HG03097 (cell line): ENCODE measurements at regions not wholly inside any gene's neighbourhood (a gene's known extent, or its start where the extent isn't known, plus 50 kb on each side); places are given as distances from the start of the nearest gene placed in this dataset.

Experiments used
- ATAC-seq: cut with Tn5 transposase; IDR thresholded peaks from one replicate; pipeline ENCODE4 v1.9.1; 2021; ENCODE audit not compliant: unreplicated experiment, low FRiP score

GRCh38 chr2:181185421-181185820, 205.0 kb downstream of the UBE2E3 start:
- ATAC-seq, result no peak

DNA sequence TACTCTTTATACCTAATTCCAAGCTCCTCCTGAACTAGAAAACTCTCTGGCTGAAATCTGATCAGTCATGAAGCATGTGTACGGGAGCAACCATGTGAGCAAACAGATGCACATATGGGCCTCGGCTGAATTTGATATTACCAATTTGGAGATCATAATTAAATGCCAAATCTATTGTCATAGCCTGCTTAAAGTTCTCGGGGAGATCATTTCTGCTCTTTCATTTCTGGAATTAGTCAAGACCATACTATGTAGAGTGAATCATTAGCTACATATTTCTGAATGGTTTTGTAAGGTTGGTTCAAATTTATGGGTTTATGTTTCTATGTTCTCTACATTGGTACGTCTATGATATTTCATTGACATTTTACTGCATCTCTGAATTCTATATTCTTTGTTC, 205.5 kb downstream of the UBE2E3 start:
- no peak for ATAC-seq

DNA sequence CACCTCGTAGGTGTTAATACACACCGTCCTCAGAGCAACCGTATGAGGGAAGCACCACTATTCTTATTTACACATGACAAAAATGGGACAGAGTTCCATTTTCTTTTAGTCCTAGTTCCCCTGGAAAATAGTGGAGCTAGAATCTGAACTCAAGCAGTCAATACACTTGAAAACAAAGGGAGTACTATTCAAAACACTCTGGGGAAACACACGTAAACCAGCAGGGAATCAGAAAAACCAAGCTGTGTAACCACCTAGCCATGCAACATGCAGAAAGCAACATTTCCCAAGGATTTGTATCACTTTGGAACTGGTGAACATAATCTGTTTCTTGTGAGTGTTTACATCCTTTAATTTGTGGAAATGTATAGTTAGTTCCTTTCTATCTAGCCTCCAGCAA, 208.2 kb downstream of the UBE2E3 start:
- no peak for ATAC-seq

- ATAC-seq, result no peak
Measured at GRCh38 chr2:181189951-181190350, 209.5 kb downstream of the UBE2E3 start.

- ATAC-seq, result no peak
Measured at GRCh38 chr2:181190711-181191110, 210.3 kb downstream of the UBE2E3 start.

GRCh38 chr2:181193550-181193949, 213.1 kb downstream of the UBE2E3 start:
- ATAC-seq, result no peak

DNA sequence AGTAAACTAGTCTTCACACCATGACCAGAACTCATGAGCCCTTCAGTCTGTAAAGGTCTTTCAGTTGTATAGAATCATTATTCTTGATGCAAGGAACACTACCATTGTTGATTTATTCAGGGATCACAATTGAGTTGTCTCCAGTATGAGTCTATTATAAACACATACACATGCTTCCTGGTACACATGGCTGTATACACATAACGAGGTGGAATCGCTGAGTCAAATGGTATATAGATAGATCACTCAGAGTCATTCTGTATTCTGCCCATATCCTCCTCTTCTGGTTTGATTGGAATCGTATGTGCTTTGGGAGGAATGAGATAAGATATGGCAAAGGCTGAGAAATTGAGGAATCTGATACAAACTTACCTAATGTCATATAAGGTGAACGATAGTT, 216.0 kb downstream of the UBE2E3 start:
- no peak for ATAC-seq

GRCh38 chr2:181197140-181197760, 216.8 kb downstream of the UBE2E3 start:
- ATAC-seq, result no peak

DNA sequence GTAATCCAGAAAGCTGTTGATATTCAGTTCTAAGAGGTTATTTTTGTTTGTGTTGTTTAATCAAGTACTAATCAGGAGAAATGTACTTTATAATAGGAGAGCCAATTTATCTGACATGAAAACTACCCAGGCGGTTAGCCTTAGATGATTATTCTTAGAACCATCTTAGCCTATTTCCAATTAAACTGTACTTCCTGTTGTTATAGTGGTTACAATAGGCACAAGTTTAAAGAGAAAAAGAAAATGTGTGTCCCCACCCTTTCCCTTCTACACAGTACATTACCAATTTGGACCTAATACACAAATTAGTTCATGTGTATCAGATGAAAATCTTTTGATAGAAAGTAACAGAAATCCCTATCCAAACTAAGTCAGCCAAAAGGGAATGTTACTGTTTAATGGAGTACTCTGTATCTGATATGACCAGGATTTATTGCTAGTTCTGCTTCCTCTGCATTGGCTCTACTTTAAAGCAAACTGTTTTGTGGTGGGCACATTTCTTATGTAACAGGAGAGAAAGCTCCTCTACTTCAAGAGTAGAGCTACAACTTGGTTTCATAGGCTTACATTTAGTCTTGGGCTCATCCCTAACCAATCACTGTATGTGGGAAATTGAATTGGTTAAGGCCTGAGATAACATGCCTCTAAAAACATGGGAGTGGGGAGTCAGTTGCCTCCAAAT, 217.9 kb downstream of the UBE2E3 start:
- no peak for ATAC-seq

DNA sequence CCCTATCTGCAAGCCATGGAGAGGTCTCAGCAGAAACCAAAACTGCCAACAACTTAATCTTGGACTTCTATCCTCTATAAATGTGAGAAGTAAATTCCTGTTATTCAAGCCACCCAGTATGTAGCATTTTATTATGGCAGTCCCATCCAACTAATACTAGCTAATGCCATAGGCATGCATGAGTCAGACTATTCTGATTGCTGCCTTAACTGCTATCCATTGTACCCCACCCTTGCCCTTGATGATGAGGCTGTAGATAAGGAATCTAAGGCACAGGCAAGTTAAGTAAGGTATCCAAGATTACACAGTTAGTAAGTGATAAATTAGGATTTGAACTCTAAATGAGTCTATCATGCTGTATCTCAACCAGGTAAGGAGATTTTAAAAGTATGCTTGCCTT, 223.0 kb downstream of the UBE2E3 start:
- ATAC-seq, result no peak

DNA sequence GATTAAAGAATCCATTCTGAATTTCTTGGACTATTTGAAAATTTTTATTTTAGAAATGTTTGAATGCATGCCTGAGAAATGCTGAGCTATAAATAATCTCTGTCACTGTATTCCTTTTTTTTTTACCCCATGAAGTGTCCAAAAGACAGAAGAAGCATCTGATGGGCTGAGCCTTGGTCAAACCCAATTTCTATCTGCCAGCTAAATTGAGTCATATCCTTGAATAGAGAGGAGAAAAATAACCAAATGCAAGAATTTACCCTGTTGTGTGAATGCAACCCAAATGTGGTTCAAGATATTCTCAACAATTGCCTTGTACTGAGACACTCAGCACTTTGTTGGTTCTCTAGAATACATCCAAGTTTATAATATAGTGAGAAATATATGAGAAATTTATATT, 223.5 kb downstream of the UBE2E3 start:
- ATAC-seq, result no peak

DNA sequence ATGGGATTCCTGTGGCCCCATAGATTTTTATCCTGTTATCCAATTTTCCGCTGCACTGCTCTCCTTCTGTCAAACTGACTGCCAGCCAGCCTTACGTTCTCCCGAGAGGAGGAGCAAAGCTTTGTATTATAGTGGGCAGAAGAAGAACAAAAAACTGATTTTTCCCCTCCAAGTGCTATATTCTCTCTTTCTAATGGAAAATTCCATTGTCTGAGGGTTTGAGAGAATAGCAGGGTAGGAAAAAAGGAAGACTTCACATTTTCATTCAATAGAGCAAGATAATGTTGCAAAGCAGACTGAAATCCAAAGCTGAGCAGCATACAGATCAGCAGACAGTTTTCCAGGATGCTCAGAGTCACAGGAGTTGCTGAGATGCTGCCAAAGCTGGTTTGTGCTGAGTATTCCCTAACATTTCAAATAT, 238.0 kb downstream of the UBE2E3 start:
- ATAC-seq, result no peak

GRCh38 chr2:181223234-181223633, 234.0 kb upstream of the ITGA4 start:
- no peak for ATAC-seq

- no peak for ATAC-seq
Measured at GRCh38 chr2:181224866-181225265, 232.3 kb upstream of the ITGA4 start.

DNA sequence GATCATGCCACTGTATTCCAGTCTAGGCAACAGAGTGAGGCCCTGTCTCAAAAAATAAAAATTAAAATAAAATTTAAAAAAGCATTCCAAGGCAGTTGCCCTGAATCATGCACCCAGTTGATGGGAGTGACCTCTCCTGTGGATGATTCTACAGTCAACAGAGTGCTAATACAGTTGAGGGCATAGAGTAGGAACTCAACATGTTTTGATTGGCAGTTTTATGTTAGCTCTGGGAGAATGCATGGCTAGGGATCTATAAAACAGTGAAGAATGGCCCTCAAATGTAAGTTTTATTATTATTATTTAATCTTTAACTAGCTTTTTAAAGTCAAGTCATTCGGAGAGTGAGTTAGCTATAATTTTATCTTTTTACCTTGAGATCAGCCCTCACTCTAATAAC, 228.5 kb upstream of the ITGA4 start:
- no peak for ATAC-seq

- ATAC-seq, result no peak
Measured at GRCh38 chr2:181231151-181231550, 226.0 kb upstream of the ITGA4 start.

- ATAC-seq, result no peak
Measured at GRCh38 chr2:181231886-181232621, 225.1 kb upstream of the ITGA4 start.

GRCh38 chr2:181234487-181234891, 222.7 kb upstream of the ITGA4 start:
- ATAC-seq, result no peak

GRCh38 chr2:181235011-181235410, 222.2 kb upstream of the ITGA4 start:
- ATAC-seq, result no peak

GRCh38 chr2:181235683-181236459, 221.3 kb upstream of the ITGA4 start:
- ATAC-seq, result peak; percentile 92

DNA sequence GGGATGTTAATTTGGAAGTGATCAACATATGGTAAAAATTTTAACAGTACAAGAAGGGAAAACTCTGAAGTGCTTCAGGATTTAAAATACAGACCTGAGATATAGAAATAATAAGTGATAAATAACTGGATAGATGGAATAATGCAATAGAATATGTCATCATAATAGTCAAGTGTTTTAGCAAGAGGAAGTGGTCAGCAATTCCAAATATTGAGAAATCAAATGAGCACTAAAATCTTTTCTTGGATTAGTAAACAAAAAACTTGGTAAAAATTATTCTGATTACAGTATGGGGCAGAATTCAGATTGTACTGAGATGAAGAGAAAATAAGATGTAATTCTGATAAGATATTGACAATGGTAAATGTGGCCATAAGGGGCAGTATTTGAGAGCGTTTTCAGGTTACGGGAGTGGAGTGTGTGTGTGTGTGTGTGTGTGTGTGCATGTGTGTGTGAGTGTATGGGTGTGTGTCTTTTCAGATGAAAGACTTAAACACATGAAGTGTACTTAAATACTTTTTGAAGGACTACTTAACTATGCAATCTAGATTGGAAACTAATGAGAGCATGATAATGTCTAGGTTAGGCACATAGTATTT, 217.9 kb upstream of the ITGA4 start:
- ATAC-seq, result no peak
